Limb (tissue), 2 donors: ENCODE measurements at regions not wholly inside any gene's neighbourhood (a gene's known extent, or its start where the extent isn't known, plus 50 kb on each side); places are given as distances from the start of the nearest gene placed in this dataset.

Experiments
- DNase-seq, 2 donors: peaks; one replicate each; pipeline ENCODE4 v3.0.0-alpha.2; 2016; ENCODE audit errors: extremely low spot score in 2 of 2

- DNase-seq = no peak
Measured at GRCh38 chr4:178264001-178264400, 821.8 kb upstream of the AGA start.

- no peak for DNase-seq
Measured at GRCh38 chr4:178271386-178271785, 829.1 kb upstream of the AGA start.

- no peak for DNase-seq
Measured at GRCh38 chr4:178273168-178273567, 830.9 kb upstream of the AGA start.

GRCh38 chr4:178275671-178276360 is 833.6 kb upstream of the AGA start:
- DNase-seq = no peak

- DNase-seq = no peak
Measured at GRCh38 chr4:178280362-178280761, 838.1 kb upstream of the AGA start.

GRCh38 chr4:178288462-178288861 is 846.2 kb upstream of the AGA start:
- no peak for DNase-seq

- no peak for DNase-seq
Measured at GRCh38 chr4:178293601-178294000, 851.4 kb upstream of the AGA start.

- DNase-seq = no peak
Measured at GRCh38 chr4:178296669-178297068, 854.4 kb upstream of the AGA start.

GRCh38 chr4:178306565-178306964 is 864.3 kb upstream of the AGA start:
- DNase-seq = no peak

GRCh38 chr4:178309890-178310289 is 867.7 kb upstream of the AGA start:
- no peak for DNase-seq

GRCh38 chr4:178311997-178312396 is 869.8 kb upstream of the AGA start:
- no peak for DNase-seq

- no peak for DNase-seq
Measured at GRCh38 chr4:178314287-178314686, 872.0 kb upstream of the AGA start.

- no peak for DNase-seq
Measured at GRCh38 chr4:178316211-178316610, 874.0 kb upstream of the AGA start.

- no peak for DNase-seq
Measured at GRCh38 chr4:178320003-178320402, 877.8 kb upstream of the AGA start.

- no peak for DNase-seq
Measured at GRCh38 chr4:178322524-178323183, 880.4 kb upstream of the AGA start.

- no peak for DNase-seq
Measured at GRCh38 chr4:178329226-178329872, 887.1 kb upstream of the AGA start.

- no peak for DNase-seq
Measured at GRCh38 chr4:178333355-178333754, 891.1 kb upstream of the AGA start.

GRCh38 chr4:178339769-178340168 is 897.5 kb upstream of the AGA start:
- peak in 1 of 2 donors; percentile 30 for DNase-seq

GRCh38 chr4:178340468-178340867 is 898.2 kb upstream of the AGA start:
- no peak for DNase-seq

GRCh38 chr4:178344096-178344495 is 901.9 kb upstream of the AGA start:
- no peak for DNase-seq

- DNase-seq = peak in 1 of 2 donors; percentile 8
Measured at GRCh38 chr4:178347111-178347510, 904.9 kb upstream of the AGA start.

GRCh38 chr4:178349601-178350000 is 907.4 kb upstream of the AGA start:
- DNase-seq = no peak

GRCh38 chr4:178351185-178351584 is 908.9 kb upstream of the AGA start:
- DNase-seq = no peak
